Mesenchymal stem cell (in vitro differentiated cells and primary cell): ENCODE measurements at regions not wholly inside any gene's neighbourhood (a gene's known extent, or its start where the extent isn't known, plus 50 kb on each side); places are given as distances from the start of the nearest gene placed in this dataset.

Experiments used
- DNase-seq: peaks from one replicate; pipeline ENCODE4 v3.0.0-alpha.2; 2013
- H2AFZ ChIP-seq: one replicate; pipeline ENCODE4 v1.6.1; 2013; ENCODE audit warnings: low read depth, mild to moderate bottlenecking, control low read depth, inconsistent platforms, low read length, moderate library complexity
- H2AK5ac ChIP-seq: 2 replicates; pipeline ENCODE4 v1.6.1; 2013; ENCODE audit warnings: low read length, moderate library complexity, mild to moderate bottlenecking, inconsistent platforms; ENCODE audit not compliant: severe bottlenecking
- H2BK120ac ChIP-seq: one replicate; pipeline ENCODE4 v1.6.1; 2013; ENCODE audit warnings: low read depth, mild to moderate bottlenecking, inconsistent platforms, low read length, moderate library complexity
- H2BK12ac ChIP-seq, 2 experiments: one replicate each; pipeline ENCODE4 v1.6.1; 2013; ENCODE audit warnings: inconsistent platforms in 2 of 2, low read length in 2 of 2, mild to moderate bottlenecking in 2 of 2, moderate library complexity in 2 of 2, control low read depth in 1 of 2
- H2BK15ac ChIP-seq: one replicate; pipeline ENCODE4 v1.6.1; 2013; ENCODE audit warnings: mild to moderate bottlenecking, low read depth, inconsistent platforms; ENCODE audit not compliant: poor library complexity, severe bottlenecking
- H2BK5ac ChIP-seq: 2 replicates; pipeline ENCODE4 v1.6.1; 2013; ENCODE audit warnings: low read depth, mild to moderate bottlenecking, low read length, control low read depth, inconsistent platforms; ENCODE audit not compliant: poor library complexity, severe bottlenecking
- H3K14ac ChIP-seq, 2 experiments: one replicate each; pipeline ENCODE4 v1.6.1; 2013; ENCODE audit warnings: inconsistent platforms in 2 of 2, low read length in 2 of 2, control low read depth in 1 of 2, mild to moderate bottlenecking in 1 of 2, moderate library complexity in 1 of 2
- H3K18ac ChIP-seq, 2 experiments: one replicate each; pipeline ENCODE4 v1.6.1; 2013; ENCODE audit warnings: inconsistent platforms in 2 of 2, low read length in 2 of 2, control low read depth in 1 of 2, low read depth in 1 of 2, mild to moderate bottlenecking in 1 of 2
- H3K23ac ChIP-seq, 2 experiments: one replicate each; pipeline ENCODE4 v1.6.1; 2013; ENCODE audit warnings: inconsistent platforms in 2 of 2, low read length in 2 of 2, mild to moderate bottlenecking in 2 of 2, moderate library complexity in 2 of 2, control low read depth in 1 of 2
- H3K27ac ChIP-seq: 2 replicates; pipeline ENCODE4 v1.5.1; 2013; ENCODE audit warnings: mild to moderate bottlenecking, moderate library complexity, low read length, control low read depth, inconsistent platforms; ENCODE audit not compliant: poor library complexity, severe bottlenecking
- H3K27me3 ChIP-seq, 2 experiments: 2 replicates each; pipeline versions ENCODE4 v1.6.1 to v1.7.0; 2013; ENCODE audit warnings: low read length in 2 of 2, mild to moderate bottlenecking in 2 of 2, moderate library complexity in 2 of 2, control low read depth in 1 of 2, inconsistent platforms in 1 of 2; ENCODE audit not compliant: control insufficient read depth in 1 of 2, insufficient read depth in 1 of 2
- H3K36me3 ChIP-seq, 2 experiments: 2 replicates each; pipeline versions ENCODE4 v1.6.1 to v1.7.0; 2013; ENCODE audit warnings: low read length in 2 of 2, control low read depth in 1 of 2, inconsistent platforms in 1 of 2, low read depth in 1 of 2, mild to moderate bottlenecking in 1 of 2; ENCODE audit not compliant: insufficient read depth in 2 of 2, control insufficient read depth in 1 of 2
- H3K4ac ChIP-seq, 2 experiments: one replicate each; pipeline ENCODE4 v1.6.1; 2013; ENCODE audit warnings: inconsistent platforms in 2 of 2, low read length in 2 of 2, mild to moderate bottlenecking in 2 of 2, moderate library complexity in 2 of 2, control low read depth in 1 of 2, low read depth in 1 of 2
- H3K4me1 ChIP-seq: 2 replicates; pipeline ENCODE4 v1.6.1; 2013; ENCODE audit warnings: low read depth, low read length, control low read depth; ENCODE audit not compliant: control insufficient read depth, insufficient read depth
- H3K4me2 ChIP-seq: 2 replicates; pipeline ENCODE4 v1.6.1; 2013; ENCODE audit warnings: low read length, mild to moderate bottlenecking, inconsistent platforms; ENCODE audit not compliant: poor library complexity, severe bottlenecking
- H3K4me3 ChIP-seq, 2 experiments: 2 replicates each; pipeline versions ENCODE4 v1.5.1 to v1.7.0; 2013; ENCODE audit warnings: low read length in 2 of 2, mild to moderate bottlenecking in 2 of 2, control low read depth in 1 of 2, low read depth in 1 of 2; ENCODE audit not compliant: insufficient read depth in 1 of 2
- H3K79me1 ChIP-seq: replicated peaks from 2 replicates; pipeline ENCODE4 v1.6.1; 2013; ENCODE audit warnings: mild to moderate bottlenecking, control low read depth, low read length, inconsistent platforms; ENCODE audit not compliant: poor library complexity, severe bottlenecking
- H3K9ac ChIP-seq: 2 replicates; pipeline ENCODE4 v1.7.0; 2013; ENCODE audit warnings: mild to moderate bottlenecking, low read length, moderate library complexity
- H3K9me3 ChIP-seq: 2 replicates; pipeline ENCODE4 v1.7.0; 2013; ENCODE audit warnings: mild to moderate bottlenecking, low read length; ENCODE audit not compliant: control insufficient read depth
- H4K8ac ChIP-seq: one replicate; pipeline ENCODE4 v1.6.1; 2013; ENCODE audit warnings: inconsistent platforms, mild to moderate bottlenecking, low read length, moderate library complexity
- H4K91ac ChIP-seq: one replicate; pipeline ENCODE4 v1.6.1; 2013; ENCODE audit warnings: mild to moderate bottlenecking, low read length, inconsistent platforms
- WGBS: methylation state at CpG from one replicate; pipeline ENCODE4 v1.1.7; 2013; ENCODE audit warnings: mixed read lengths; 5-methylcytosine and 5-hydroxymethylcytosine counted together

DNA sequence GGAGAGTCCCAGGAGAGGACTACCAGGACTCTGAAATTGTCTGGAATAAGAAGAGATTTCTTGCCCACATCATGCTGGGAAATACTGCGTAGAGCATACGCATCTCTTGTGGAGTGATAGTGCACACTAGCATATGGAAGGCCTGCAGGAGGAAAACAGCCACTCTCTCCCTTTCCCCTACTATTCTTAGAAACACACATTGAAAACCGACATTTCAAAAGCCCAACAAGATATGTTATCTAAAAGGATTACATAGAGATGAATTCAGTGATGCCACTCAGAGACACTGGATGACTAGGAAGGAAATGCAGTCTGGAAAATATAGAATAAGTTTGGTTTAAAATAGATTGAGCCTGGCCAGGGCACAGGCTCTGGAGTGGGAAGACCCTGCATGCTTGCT lies 388.7 kb upstream of the NBEA start:
- Histone ChIP-seq H3K9ac (no peak overlapping the region), H3K79me1 (no peaks in the 10 kb centered on the region), H3K23ac (no peak overlapping the region), H3K9me3 (peaks cover 3% of the 10 kb centered on the region), H2BK12ac (no peak overlapping the region), H2BK15ac (no peak overlapping the region), H4K91ac (no peak overlapping the region), H3K27me3 (no peaks in the 10 kb centered on the region), H3K4ac (no peak overlapping the region), H3K4me2 (no peak overlapping the region), H3K4me1 (no peaks in the 10 kb centered on the region), H4K8ac (no peak overlapping the region), H3K36me3 (no peaks in the 10 kb centered on the region), H2AK5ac (no peak overlapping the region), H2BK5ac (no peak overlapping the region), H3K4me3 (no peak overlapping the region), H3K27ac (no peak overlapping the region), H2BK120ac (no peak overlapping the region), H3K14ac (no peak overlapping the region), H2AFZ (no peak overlapping the region), H3K18ac (no peak overlapping the region)
- no peak for DNase-seq
- 100% methylated on average over 2 of the region's 3 CpGs for WGBS

DNA sequence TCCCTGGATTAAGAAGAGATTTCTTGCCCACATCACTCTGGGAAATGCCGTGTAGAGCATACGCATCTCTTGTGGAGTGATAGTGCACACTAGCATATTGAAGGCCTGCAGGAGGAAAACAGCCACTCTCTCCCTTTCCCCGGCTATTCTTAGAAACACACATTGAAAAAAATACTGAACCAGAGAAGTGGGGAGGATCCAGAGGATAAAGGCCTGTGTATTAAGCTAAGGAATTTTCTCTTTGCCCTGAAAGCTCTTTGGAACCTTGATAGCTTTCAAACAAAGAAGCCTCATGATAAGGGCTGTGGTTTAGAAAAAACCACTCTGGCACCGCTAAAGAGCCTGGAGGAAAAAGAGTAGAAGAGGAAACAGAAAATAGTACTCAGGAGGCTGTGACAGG lies 386.1 kb upstream of the NBEA start:
- Histone ChIP-seq H3K4me2 (no peak overlapping the region), H2BK5ac (no peak overlapping the region), H2BK12ac (no peak overlapping the region), H3K36me3 (no peaks in the 10 kb centered on the region), H2BK15ac (no peak overlapping the region), H3K14ac (no peak overlapping the region), H2AFZ (no peak overlapping the region), H3K9ac (no peak overlapping the region), H3K4ac (no peak overlapping the region), H3K27ac (no peak overlapping the region), H3K4me3 (no peak overlapping the region), H4K91ac (no peak overlapping the region), H4K8ac (no peak overlapping the region), H3K18ac (no peak overlapping the region), H3K4me1 (no peaks in the 10 kb centered on the region), H3K23ac (no peak overlapping the region), H2BK120ac (no peak overlapping the region), H3K9me3 (peaks cover 3% of the 10 kb centered on the region), H3K27me3 (no peaks in the 10 kb centered on the region), H2AK5ac (no peak overlapping the region), H3K79me1 (no peaks in the 10 kb centered on the region)
- 82% methylated on average over 3 of the region's 4 CpGs for WGBS
- DNase-seq = no peak

DNA sequence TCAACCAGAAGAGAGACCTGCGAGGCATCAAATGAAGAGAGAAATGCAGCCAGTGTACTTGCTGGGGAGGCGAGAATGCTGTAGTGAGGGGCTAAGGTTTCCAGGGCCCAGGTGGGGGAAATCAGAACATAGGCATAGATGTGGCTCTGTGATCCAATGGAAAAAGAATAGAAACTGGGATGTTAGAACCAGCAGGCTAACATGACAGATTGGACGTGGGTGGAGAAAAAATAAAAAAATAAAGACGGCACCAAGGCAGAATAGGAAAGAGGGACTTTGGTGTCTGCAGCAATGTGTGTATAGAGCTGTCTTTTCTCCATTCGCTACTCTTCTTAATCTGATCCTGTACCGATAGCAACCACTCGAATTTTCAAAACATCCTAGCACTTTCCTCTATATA lies 381.0 kb upstream of the NBEA start:
- Histone ChIP-seq H2BK12ac (no peak overlapping the region), H2BK15ac (no peak overlapping the region), H3K4ac (no peak overlapping the region), H3K14ac (no peak overlapping the region), H3K18ac (no peak overlapping the region), H2AFZ (no peak overlapping the region), H3K9me3 (peaks cover 3% of the 10 kb centered on the region), H2AK5ac (no peak overlapping the region), H4K8ac (no peak overlapping the region), H2BK120ac (no peak overlapping the region), H4K91ac (no peak overlapping the region), H3K36me3 (no peaks in the 10 kb centered on the region), H3K23ac (no peak overlapping the region), H3K79me1 (no peaks in the 10 kb centered on the region), H3K9ac (no peak overlapping the region), H3K27me3 (no peaks in the 10 kb centered on the region), H3K4me1 (no peaks in the 10 kb centered on the region), H3K27ac (no peak overlapping the region), H3K4me3 (no peak overlapping the region), H2BK5ac (no peak overlapping the region), H3K4me2 (no peak overlapping the region)
- WGBS = 86% methylated on average over 7 of the region's 7 CpGs
- DNase-seq = no peak

DNA sequence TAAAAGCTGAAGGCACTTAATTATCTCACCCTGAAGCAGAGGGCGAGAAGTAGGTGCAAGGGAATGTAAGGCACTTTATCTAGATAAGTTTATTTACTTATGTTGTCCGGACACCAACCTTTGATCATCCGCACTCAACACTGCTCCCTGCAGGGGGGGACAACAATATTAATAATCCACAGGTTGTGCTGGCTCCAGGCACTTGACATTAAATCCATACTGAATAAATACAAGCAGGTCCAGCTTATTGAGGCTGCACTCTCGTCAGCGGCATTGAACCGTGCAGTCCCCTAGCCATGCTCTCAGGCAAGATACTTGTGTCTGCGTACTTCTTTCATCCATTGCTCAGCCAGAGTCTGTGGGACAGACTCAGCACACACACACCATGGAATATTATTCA lies 374.5 kb upstream of the NBEA start:
- no peak overlapping the region for H3K4me3 ChIP-seq
- DNase-seq = no peak
- no peak overlapping the region for H2AFZ ChIP-seq
- no peaks in the 10 kb centered on the region for H3K4me1 ChIP-seq
- no peak overlapping the region for H3K4ac ChIP-seq
- no peaks in the 10 kb centered on the region for H3K36me3 ChIP-seq
- no peak overlapping the region for H4K91ac ChIP-seq
- H2BK15ac ChIP-seq = no peak overlapping the region
- no peak overlapping the region for H3K18ac ChIP-seq
- H3K23ac ChIP-seq = no peak overlapping the region
- H3K9ac ChIP-seq = no peak overlapping the region
- H3K27ac ChIP-seq = no peak overlapping the region
- no peaks in the 10 kb centered on the region for H3K9me3 ChIP-seq
- H2BK5ac ChIP-seq = no peak overlapping the region
- H3K79me1 ChIP-seq = no peaks in the 10 kb centered on the region
- no peak overlapping the region for H3K4me2 ChIP-seq
- no peak overlapping the region for H4K8ac ChIP-seq
- no peak overlapping the region for H2BK12ac ChIP-seq
- 92% methylated on average over 6 of the region's 7 CpGs for WGBS
- H3K14ac ChIP-seq = no peak overlapping the region
- H3K27me3 ChIP-seq = no peaks in the 10 kb centered on the region
- no peak overlapping the region for H2AK5ac ChIP-seq
- H2BK120ac ChIP-seq = no peak overlapping the region
